Panc1 (cell line): ENCODE measurements at regions not wholly inside any gene's neighbourhood (a gene's known extent, or its start where the extent isn't known, plus 50 kb on each side); places are given as distances from the start of the nearest gene placed in this dataset.

ENCODE experiments used
- CTCF ChIP-seq: fragments of 450-650 bp; IDR thresholded peaks from 2 replicates; pipeline ENCODE4 v1.5.1; 2017; ENCODE audit warnings: mild to moderate bottlenecking
- POLR2AphosphoS5 ChIP-seq: IDR thresholded peaks from 2 replicates; pipeline ENCODE4 v1.6.1; 2012; ENCODE audit warnings: mild to moderate bottlenecking, low read depth, low read length, moderate library complexity
- REST ChIP-seq, 2 experiments: IDR thresholded peaks; 2 replicates each; pipeline ENCODE4 v1.6.1; 2011 to 2012; ENCODE audit warnings: low read depth in 2 of 2, control low read depth in 1 of 2, low read length in 1 of 2, mild to moderate bottlenecking in 1 of 2, moderate library complexity in 1 of 2; ENCODE audit not compliant: insufficient read depth in 1 of 2
- SIN3A ChIP-seq: IDR thresholded peaks from 2 replicates; pipeline ENCODE4 v1.6.1; 2012; ENCODE audit warnings: low read depth, mild to moderate bottlenecking, low read length, moderate library complexity, borderline replicate concordance; ENCODE audit not compliant: insufficient read depth
- TCF7L2 ChIP-seq: IDR thresholded peaks from 2 replicates; pipeline ENCODE4 v1.6.1; 2011; ENCODE audit warnings: mild to moderate bottlenecking, low read depth, low read length, inconsistent platforms

- TF ChIP-seq SIN3A (no peak), CTCF (no peak), REST (IDR thresholded peaks at IDR 0.05; ENCODE audit: insufficient read depth in 1 of 2, low read depth in 2 of 2, low read length in 1 of 2) (no peak), TCF7L2 (no peak), POLR2AphosphoS5 (no peak)
Observed at GRCh38 chr3:66904336-66904735, 93.8 kb upstream of the KBTBD8 start.
